ENCODE measurements at regions not wholly inside any gene's neighbourhood (a gene's known extent, or its start where the extent isn't known, plus 50 kb on each side); places are given as distances from the start of the nearest gene placed in this dataset.
"Not testable (repeated sequence)": the region's sequence is repeated elsewhere in the genome, so short reads cannot be mapped to it uniquely, and the experiment has no call there.

DNA sequence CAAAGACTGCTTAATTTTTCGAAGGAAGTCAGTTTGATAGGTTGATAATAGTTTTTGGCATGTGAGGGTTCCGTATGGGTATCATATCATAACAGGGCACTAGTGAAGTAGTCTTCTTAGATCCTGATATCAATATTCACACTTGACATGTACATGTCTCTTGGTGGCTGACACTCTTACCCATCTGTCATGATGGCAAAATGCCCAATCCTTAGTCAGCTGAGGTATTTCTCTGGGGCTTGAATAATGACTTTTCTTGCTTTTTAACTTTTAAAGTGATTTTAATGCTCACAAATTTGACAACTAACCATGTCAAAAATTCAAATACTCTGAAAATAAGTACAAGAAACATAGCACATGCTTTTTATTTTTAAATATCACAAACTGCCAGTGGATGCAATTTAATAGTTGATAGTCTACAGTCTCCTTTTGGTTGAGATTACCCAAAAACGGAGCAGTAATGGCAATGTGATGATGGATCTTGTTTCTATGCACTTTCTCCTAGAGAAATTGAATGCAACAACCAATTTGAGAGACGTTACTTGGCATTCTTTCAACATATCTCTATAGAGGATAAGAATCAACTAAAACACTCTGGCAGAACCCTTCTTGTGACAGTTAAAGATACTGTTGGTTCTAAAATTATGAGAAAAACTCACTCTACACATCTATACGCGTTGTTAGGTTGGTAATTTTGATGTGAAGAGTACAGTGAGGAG, 552.9 kb upstream of the PABPC4L start:
- DNase-seq (ENCODE audit: low read depth in 4 of 4, low spot score in 3 of 4): no peak

DNA sequence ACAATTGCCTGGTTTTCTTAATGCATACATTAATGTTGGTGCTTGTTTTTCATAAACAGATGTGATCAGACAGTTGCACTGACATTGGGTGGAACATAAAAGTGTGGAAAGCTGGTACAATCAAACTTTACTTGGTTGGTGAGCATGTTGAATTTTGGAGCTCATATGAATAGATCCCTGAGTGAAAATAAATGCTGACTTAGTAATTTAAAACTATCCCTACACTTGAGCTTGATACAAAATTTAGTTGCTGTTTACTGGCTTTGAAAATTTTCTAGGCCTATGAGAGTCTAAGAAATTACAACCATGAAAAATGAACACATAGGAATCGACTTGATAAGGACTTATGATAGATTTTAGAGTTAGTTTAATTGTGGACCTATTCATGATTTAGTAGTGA, 551.8 kb upstream of the PABPC4L start:
- DNase-seq (ENCODE audit: low read depth in 4 of 4, low spot score in 3 of 4): no peak

- no peak for DNase-seq (ENCODE audit: low read depth in 4 of 4, low spot score in 3 of 4)
Observed at GRCh38 chr4:134747108-134747805, 545.7 kb upstream of the PABPC4L start.

GRCh38 chr4:134740290-134740689, 538.7 kb upstream of the PABPC4L start:
- no peak for DNase-seq (ENCODE audit: low read depth in 4 of 4, low spot score in 3 of 4)

DNA sequence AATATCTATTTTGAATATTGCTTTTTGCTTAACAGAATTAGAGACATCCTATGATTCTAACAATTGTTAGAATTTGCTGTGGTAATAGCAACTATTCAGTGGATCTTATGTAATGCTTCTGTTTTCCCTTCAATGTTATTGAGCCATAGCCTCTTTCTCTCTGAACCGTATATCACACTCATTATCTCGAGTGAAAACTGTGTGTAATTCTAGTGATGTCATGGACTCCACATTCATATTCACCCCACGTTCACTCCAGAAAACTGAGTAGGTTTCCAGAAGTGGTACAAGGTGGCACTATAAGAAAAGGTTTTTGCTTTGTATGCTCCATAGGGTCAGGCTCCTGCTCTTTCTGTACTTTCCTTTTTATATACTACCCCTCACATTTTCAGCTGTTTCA, 534.3 kb upstream of the PABPC4L start:
- no peak for DNase-seq (ENCODE audit: low read depth in 4 of 4, low spot score in 3 of 4)

GRCh38 chr4:134727696-134728095, 526.1 kb upstream of the PABPC4L start:
- no peak for DNase-seq (ENCODE audit: low read depth in 4 of 4, low spot score in 3 of 4)

DNA sequence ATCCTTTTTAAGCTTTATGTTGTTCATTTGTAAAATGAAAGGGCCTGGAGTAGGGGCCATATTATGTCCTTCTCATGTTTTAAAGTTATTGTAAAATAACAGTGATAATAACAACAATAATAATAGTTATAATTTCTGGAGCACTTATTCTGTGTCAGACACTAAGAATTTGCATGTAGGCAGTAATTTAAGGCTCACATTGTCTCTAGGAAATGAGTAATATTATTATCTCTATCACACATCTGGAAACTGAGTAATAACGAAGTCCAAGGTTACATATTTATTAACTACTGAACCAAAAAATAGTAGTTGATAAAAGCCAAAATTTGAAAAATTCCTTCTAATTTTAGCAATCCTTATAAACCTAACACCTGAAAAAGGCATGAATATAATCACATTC, 520.7 kb upstream of the PABPC4L start:
- DNase-seq (ENCODE audit: low read depth in 4 of 4, low spot score in 3 of 4): no peak

GRCh38 chr4:134720030-134720429, 518.4 kb upstream of the PABPC4L start:
- DNase-seq (ENCODE audit: low read depth in 4 of 4, low spot score in 3 of 4): no peak

DNA sequence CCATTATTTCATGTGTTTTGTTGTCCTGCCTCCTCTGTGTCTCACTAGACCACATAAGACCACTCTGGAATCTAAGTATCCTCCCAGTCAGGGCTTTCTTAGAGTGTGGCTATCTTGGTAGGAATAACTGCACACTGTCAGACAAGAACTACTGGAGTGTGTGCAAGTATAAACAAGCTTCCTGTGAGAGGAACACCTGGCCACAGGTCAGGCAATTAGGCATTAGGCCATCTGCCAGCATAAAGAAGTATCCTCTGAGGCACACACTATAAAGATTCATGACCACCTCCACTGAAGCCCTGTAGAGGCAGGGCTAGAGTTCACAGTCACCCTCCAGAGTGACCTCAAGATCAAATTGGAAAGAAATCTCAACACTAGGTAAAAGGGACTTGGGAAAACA, 507.0 kb upstream of the PABPC4L start:
- DNase-seq (ENCODE audit: low read depth in 4 of 4, low spot score in 3 of 4): no peak

GRCh38 chr4:134708026-134708425, 506.4 kb upstream of the PABPC4L start:
- no peak for DNase-seq (ENCODE audit: low read depth in 4 of 4, low spot score in 3 of 4)

DNA sequence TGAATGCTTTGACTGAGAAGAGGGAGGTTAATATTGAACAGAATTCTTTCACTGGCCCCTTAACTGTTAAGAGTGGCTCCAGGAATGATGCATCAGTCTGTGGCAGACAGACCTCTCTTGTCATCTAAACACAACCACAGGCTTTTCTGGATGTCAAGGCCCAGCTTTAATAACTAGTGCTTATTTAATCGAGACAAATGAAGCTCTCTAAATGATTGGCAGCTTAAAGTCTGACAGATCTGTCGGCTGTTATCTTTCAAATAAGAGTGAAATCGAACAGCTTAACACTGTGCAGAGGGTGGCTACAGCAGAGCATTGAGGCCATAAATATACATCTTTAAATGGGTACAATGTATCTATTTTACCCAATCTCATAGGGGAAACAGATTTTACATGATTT, 500.8 kb upstream of the PABPC4L start:
- no peak for DNase-seq (ENCODE audit: low read depth in 4 of 4, low spot score in 3 of 4)

DNA sequence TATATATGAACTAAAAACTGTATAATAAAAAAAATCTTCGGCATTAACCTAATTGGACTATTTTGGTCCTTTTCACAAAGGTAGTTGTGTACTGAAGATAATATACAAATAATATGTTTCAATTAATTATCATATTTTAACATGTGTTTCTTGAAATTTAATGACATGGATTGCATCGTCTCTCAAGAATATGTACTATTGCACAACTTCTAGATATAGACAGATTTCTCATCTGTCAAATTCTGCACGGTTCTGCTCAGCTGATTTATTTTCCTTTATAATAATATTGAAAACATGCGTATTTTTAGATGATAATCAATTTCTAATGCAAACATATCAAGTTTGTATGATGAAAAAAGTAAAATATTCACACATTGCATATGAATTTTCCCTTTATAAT, 498.7 kb upstream of the PABPC4L start:
- DNase-seq (ENCODE audit: low read depth in 4 of 4, low spot score in 3 of 4): no peak

GRCh38 chr4:134698831-134699230, 497.2 kb upstream of the PABPC4L start:
- DNase-seq (ENCODE audit: low read depth in 4 of 4, low spot score in 3 of 4): not testable (repeated sequence)

- DNase-seq (ENCODE audit: low read depth in 4 of 4, low spot score in 3 of 4): no peak
Observed at GRCh38 chr4:134695433-134695832, 493.8 kb upstream of the PABPC4L start.

DNA sequence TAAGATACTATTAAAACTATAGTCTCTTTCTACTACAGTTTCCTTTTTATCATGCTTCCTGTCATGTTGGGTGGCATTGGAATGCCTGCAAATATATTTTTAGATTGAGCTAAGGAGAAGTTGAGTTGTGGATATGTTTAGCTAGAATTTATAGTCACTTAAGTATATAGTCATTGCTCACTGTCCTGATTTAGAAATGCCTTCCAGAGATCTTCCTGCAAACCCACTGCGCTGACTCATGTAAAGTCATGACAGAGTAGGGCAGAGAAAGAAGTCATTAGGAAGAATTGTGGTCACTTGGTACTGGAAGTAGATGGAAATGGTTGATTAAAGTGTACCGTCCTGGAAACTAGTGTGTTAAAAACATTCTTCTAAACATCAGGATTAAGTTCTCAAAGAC, 490.3 kb upstream of the PABPC4L start:
- DNase-seq (ENCODE audit: low read depth in 4 of 4, low spot score in 3 of 4): no peak

- no peak for DNase-seq (ENCODE audit: low read depth in 4 of 4, low spot score in 3 of 4)
Observed at GRCh38 chr4:134687646-134688628, 486.3 kb upstream of the PABPC4L start.

- no peak for DNase-seq (ENCODE audit: low read depth in 4 of 4, low spot score in 3 of 4)
Observed at GRCh38 chr4:134677209-134677814, 475.7 kb upstream of the PABPC4L start.

DNA sequence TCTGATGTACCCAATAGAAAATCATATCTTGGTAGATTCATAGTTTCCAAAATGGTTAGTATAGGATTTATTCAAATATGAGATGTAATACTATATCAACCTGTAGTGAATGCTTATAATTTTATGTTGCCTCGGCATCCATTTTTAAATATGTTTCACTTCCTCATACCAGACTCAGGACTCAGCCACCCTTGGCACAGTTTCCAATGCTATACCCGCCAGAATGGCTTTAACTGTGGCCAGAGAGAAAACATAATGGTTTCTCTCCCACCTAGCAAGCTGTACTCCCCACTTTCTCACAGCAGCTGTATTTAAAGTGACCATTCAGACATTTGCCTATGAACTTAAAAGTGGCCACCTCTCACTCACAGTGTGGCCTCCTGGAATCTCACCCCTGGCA, 466.6 kb upstream of the PABPC4L start:
- DNase-seq (ENCODE audit: low read depth in 4 of 4, low spot score in 3 of 4): no peak

DNA sequence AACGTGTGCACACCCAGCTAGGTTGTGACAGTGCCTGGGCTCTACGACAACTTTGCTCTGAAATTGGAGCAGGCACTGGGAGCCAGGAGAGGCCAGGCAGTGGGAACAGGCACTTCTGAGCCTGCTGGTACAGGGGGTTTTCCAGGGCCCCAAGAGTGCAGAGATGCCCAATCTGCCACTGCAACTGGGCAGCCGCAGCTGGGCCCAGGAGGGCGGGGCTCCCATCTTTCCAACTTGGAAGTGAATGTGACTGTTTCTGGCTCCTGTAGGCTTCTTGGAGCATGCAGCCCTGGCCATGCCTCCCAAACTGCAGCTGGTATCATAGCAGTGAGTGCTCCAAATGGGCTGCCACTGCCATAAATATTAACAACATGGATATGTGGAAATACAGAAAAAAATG, 465.1 kb upstream of the PABPC4L start:
- no peak for DNase-seq (ENCODE audit: low read depth in 4 of 4, low spot score in 3 of 4)

- no peak for DNase-seq (ENCODE audit: low read depth in 4 of 4, low spot score in 3 of 4)
Observed at GRCh38 chr4:134665429-134665828, 463.8 kb upstream of the PABPC4L start.

DNA sequence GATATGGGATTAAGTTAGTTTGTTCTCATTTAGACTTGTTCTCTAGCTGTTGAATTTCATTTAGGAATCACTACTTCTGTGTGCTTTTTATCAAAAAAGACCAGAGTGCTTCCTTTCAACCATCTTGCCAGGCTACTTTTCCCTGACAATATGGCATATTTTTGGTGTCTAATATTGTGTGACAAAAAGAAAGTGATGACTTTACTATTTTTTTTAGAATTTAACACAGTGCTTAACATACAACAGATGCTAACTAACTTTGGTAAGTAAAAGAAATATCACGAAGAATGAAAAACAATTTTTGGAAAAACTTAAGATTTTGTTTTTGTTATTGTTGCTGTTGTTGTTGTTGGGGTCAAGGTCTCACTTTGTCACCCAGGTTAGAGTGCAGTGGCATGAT, 462.2 kb upstream of the PABPC4L start:
- no peak for DNase-seq (ENCODE audit: low read depth in 4 of 4, low spot score in 3 of 4)

Data from right renal pelvis (tissue), 4 donors.